ENCODE measurements at regions not wholly inside any gene's neighbourhood (a gene's known extent, or its start where the extent isn't known, plus 50 kb on each side); places are given as distances from the start of the nearest gene placed in this dataset.

DNA sequence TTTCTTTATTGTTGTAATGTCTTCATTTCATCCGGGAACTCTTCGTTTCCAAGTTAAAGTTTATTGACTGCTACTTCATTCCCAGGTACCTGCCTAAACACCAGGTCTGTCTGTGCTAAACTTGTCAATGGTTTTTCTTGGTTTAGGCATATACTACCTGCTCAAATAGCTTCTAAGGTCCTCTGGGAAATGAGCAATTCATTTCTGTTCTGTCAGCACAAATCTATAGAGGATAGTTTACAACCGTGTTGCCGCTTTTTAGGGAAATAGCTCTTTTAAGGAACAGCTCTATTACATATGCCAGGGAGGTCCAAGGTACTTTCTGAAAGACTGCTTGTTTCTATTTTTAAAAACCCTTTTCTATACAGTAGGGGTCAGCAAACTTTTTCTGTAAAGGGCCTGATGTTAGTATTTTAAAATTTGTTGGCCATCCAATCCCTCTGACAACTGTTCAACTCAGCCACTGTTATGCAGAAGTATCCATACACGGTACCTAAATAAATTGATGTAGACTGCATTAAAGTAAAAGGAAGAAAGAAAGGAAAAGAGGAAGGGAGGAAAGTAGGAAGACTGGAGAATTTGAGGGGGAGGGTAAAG lies 222.7 kb upstream of the PTBP2 start:
- in situ Hi-C loops (cut with MboI; ENCODE audit: low sequenced_read_pairs in 4 of 4) (no loop called here), intact Hi-C loops (cut with DNase I; ENCODE audit: low total_unique reads) (no loop called here)
- H3K36me3 ChIP-seq: no peaks in the 10 kb centered on the region
- DNase-seq (no peak), ATAC-seq (no peak)
- TF ChIP-seq POLR2A (IDR thresholded peaks at IDR 0.05): no peak
- TF ChIP-seq, protein P1, sequence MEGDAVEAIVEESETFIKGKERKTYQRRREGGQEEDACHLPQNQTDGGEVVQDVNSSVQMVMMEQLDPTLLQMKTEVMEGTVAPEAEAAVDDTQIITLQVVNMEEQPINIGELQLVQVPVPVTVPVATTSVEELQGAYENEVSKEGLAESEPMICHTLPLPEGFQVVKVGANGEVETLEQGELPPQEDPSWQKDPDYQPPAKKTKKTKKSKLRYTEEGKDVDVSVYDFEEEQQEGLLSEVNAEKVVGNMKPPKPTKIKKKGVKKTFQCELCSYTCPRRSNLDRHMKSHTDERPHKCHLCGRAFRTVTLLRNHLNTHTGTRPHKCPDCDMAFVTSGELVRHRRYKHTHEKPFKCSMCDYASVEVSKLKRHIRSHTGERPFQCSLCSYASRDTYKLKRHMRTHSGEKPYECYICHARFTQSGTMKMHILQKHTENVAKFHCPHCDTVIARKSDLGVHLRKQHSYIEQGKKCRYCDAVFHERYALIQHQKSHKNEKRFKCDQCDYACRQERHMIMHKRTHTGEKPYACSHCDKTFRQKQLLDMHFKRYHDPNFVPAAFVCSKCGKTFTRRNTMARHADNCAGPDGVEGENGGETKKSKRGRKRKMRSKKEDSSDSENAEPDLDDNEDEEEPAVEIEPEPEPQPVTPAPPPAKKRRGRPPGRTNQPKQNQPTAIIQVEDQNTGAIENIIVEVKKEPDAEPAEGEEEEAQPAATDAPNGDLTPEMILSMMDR (IDR thresholded peaks at IDR 0.05 in 4 of 5, conservative IDR thresholded peaks at IDR 0.05 in 1 of 5): no peak
- H3K27ac ChIP-seq: no peak overlapping the region
- no peaks in the 10 kb centered on the region for H3K4me1 ChIP-seq
- H3K4me3 ChIP-seq: no peak overlapping the region
- H3K9me3 ChIP-seq: no peaks in the 10 kb centered on the region
- no peaks in the 10 kb centered on the region for H3K27me3 ChIP-seq

DNA sequence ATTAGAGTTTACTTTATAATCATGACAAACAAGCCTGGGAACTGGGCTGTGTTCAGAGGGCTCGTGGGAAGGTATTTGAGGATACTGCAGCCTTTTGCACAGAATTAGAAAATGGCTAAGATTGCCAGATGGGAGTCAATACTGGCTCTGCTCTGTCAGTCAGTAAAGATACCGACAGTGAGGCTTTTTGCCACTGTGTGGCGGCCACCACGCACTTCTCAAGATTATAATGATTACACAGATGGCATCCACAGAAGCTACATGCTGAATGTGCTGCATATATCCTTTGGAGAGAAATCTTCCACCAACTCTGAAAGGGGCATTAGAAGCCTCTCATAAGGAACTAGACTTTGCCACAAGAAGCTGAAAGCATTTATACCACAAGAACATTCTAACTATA lies 213.4 kb upstream of the PTBP2 start:
- Histone ChIP-seq H3K27me3 (no peaks in the 10 kb centered on the region), H3K27ac (no peak overlapping the region), H3K4me1 (peaks cover 16 to 18% of the 10 kb centered on the region in 2 donors), H3K9me3 (no peaks in the 10 kb centered on the region), H3K4me3 (no peak overlapping the region), H3K36me3 (no peaks in the 10 kb centered on the region)
- ATAC-seq: no peak
- DNase-seq: no peak
- TF ChIP-seq, protein P1 (IDR thresholded peaks at IDR 0.05 in 4 of 5, conservative IDR thresholded peaks at IDR 0.05 in 1 of 5): no peak
- TF ChIP-seq POLR2A (IDR thresholded peaks at IDR 0.05): no peak
- intact Hi-C loops (cut with DNase I; ENCODE audit: low total_unique reads) (no loop called here), in situ Hi-C loops (cut with MboI; ENCODE audit: low sequenced_read_pairs in 4 of 4) (no loop called here)

DNA sequence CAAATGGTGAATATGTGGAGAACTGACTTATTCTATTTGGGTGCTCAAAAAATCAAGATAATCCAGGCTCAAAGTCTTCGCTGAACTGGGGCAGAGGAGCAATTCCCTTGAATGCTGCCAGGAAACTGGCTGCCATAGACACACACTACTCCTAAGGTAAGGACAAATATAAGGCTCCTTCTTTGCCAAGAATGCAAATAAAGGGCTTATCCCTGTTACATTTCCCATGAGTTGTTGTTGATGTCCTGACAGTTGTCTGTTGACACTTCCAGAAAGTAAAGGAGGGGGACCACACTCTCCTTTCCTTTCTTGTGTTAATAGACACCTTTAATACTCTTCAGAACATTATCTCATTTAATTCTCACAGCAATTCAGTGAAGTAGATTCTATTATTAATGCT lies 212.2 kb upstream of the PTBP2 start:
- ATAC-seq (no peak), DNase-seq (no peak)
- Histone ChIP-seq H3K9me3 (no peaks in the 10 kb centered on the region), H3K36me3 (no peaks in the 10 kb centered on the region), H3K27me3 (no peaks in the 10 kb centered on the region), H3K4me3 (no peak overlapping the region), H3K4me1 (peaks cover 16 to 18% of the 10 kb centered on the region in 2 donors), H3K27ac (no peak overlapping the region)
- intact Hi-C loops (cut with DNase I; ENCODE audit: low total_unique reads) (no loop called here), in situ Hi-C loops (cut with MboI; ENCODE audit: low sequenced_read_pairs in 4 of 4) (no loop called here)
- TF ChIP-seq POLR2A (IDR thresholded peaks at IDR 0.05): no peak
- TF ChIP-seq, protein P1 (IDR thresholded peaks at IDR 0.05 in 4 of 5, conservative IDR thresholded peaks at IDR 0.05 in 1 of 5): no peak

DNA sequence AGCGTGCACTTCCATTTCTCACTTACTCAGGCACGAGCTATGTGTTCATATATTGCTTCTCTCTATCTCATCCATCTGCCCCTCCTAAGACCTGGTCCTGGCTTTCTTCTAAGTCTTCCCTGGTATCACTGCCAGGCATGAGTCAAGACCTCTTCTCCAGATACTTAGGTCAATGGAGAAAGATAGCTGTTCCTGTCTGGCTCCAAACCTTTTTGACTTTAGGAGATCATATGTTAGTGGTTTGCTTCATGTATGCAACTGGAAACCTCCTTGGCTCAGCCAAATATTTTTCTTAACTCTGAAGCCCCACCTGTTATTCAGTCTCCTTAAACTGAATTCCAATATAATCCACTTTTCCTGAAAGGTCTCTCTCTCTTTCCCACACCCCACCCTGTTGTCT lies 211.6 kb upstream of the PTBP2 start:
- peak overlapping the region in 3 of 4 donors; percentile 8 to 44 (median 37) for H3K27ac ChIP-seq
- H3K4me3 ChIP-seq: no peak overlapping the region
- no peaks in the 10 kb centered on the region for H3K9me3 ChIP-seq
- DNase-seq (no peak), ATAC-seq (peak; percentile 83 to 93)
- in situ Hi-C loops (cut with MboI; ENCODE audit: low sequenced_read_pairs in 4 of 4): no loop called here
- H3K36me3 ChIP-seq: no peaks in the 10 kb centered on the region
- H3K4me1 ChIP-seq: peaks cover 16 to 18% of the 10 kb centered on the region in 2 donors
- intact Hi-C loops (cut with DNase I; ENCODE audit: low total_unique reads): no loop called here
- TF ChIP-seq, protein P1 (IDR thresholded peaks at IDR 0.05 in 4 of 5, conservative IDR thresholded peaks at IDR 0.05 in 1 of 5): no peak
- TF ChIP-seq POLR2A (IDR thresholded peaks at IDR 0.05): no peak
- H3K27me3 ChIP-seq: no peaks in the 10 kb centered on the region

DNA sequence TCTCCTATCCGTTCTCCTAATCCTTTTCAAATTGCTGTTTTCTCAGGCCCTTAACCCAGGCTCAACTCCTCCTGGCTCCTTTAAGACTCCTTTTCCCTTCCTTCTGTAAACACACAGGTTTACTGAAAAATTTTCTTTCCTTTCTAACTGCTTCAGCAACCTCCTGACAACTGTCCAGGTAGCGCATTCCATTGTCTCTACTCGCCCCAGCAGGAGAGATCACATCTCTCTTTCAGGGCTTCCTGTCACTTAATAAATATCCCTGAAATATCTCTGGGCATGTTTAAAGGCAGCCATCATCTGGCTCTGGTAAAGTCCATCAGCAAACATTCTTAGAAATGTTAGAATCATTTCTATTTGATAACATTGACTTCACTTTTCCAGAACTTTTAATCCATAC lies 211.2 kb upstream of the PTBP2 start:
- H3K27ac ChIP-seq: peak overlapping the region in 3 of 4 donors; percentile 8 to 44 (median 37)
- peaks cover 16 to 18% of the 10 kb centered on the region in 2 donors for H3K4me1 ChIP-seq
- intact Hi-C loops (cut with DNase I; ENCODE audit: low total_unique reads): no loop called here
- H3K9me3 ChIP-seq: no peaks in the 10 kb centered on the region
- DNase-seq (no peak), ATAC-seq (peak in 1 of 2 donors; percentile 18)
- H3K36me3 ChIP-seq: no peaks in the 10 kb centered on the region
- no peak for TF ChIP-seq POLR2A (IDR thresholded peaks at IDR 0.05)
- TF ChIP-seq, protein P1 (IDR thresholded peaks at IDR 0.05 in 4 of 5, conservative IDR thresholded peaks at IDR 0.05 in 1 of 5): no peak
- no peaks in the 10 kb centered on the region for H3K27me3 ChIP-seq
- in situ Hi-C loops (cut with MboI; ENCODE audit: low sequenced_read_pairs in 4 of 4): no loop called here
- H3K4me3 ChIP-seq: no peak overlapping the region

Measured in gastrocnemius medialis (tissue), 4 donors.